Peyer's patch (tissue), 4 donors: ENCODE measurements at regions not wholly inside any gene's neighbourhood (a gene's known extent, or its start where the extent isn't known, plus 50 kb on each side); places are given as distances from the start of the nearest gene placed in this dataset.
A peak's percentile ranks its signal among the peaks of the same experiment; 100 is the strongest.

Experiments used
- DNase-seq, 3 donors: peaks; one replicate each; pipeline ENCODE4 v3.0.0-alpha.2; 2017 to 2019
- H3K27ac ChIP-seq, 4 donors: fragments of 200-600 bp; sonication (generic); one replicate each; pipeline ENCODE4 v1.5.1; 2016 to 2019
- H3K27me3 ChIP-seq, 2 donors: fragments of 200-600 bp; sonication (generic); one replicate each; pipeline ENCODE4 v1.5.1; 2019
- H3K36me3 ChIP-seq, 3 donors: fragments of 200-600 bp; sonication (generic); one replicate each; pipeline ENCODE4 v1.5.1; 2016 to 2019
- H3K4me1 ChIP-seq, 4 donors: fragments of 200-600 bp; sonication (generic); one replicate each; pipeline ENCODE4 v1.5.1; 2016 to 2019
- H3K4me3 ChIP-seq, 4 donors: fragments of 200-600 bp; sonication (generic); 1 replicate in 3 of 4; 2 replicates in 1 of 4; pipeline ENCODE4 v1.5.1; 2016 to 2019; ENCODE audit warnings: mild to moderate bottlenecking in 1 of 4
- H3K9me3 ChIP-seq, 4 donors: fragments of 200-600 bp; sonication (generic); one replicate each; pipeline ENCODE4 v1.5.1; 2016 to 2019; ENCODE audit warnings: mild to moderate bottlenecking in 1 of 4
- CTCF ChIP-seq, 6 experiments: fragments of 450-650 bp in 4 of 6; fragments of 200-600 bp in 2 of 6; sonication (generic) in 1 of 6; IDR thresholded peaks; one replicate each; pipeline ENCODE4 v1.5.1; 2017 to 2019; ENCODE audit warnings: antibody characterized with exemption in 6 of 6, mild to moderate bottlenecking in 3 of 6, moderate library complexity in 1 of 6
- POLR2A ChIP-seq, 2 donors: fragments of 450-650 bp; IDR thresholded peaks; one replicate each; pipeline ENCODE4 v1.5.1; 2017; ENCODE audit warnings: antibody characterized with exemption in 2 of 2, mild to moderate bottlenecking in 2 of 2, moderate library complexity in 2 of 2

- DNase-seq = no peak
- Histone ChIP-seq H3K9me3 (no peaks in the 10 kb centered on the region), H3K27me3 (no peaks in the 10 kb centered on the region), H3K4me1 (no peaks in the 10 kb centered on the region), H3K4me3 (no peak overlapping the region), H3K27ac (no peak overlapping the region), H3K36me3 (no peaks in the 10 kb centered on the region)
- TF ChIP-seq POLR2A (IDR thresholded peaks at IDR 0.05) (no peak), CTCF (IDR thresholded peaks at IDR 0.05) (no peak)
Observed at GRCh38 chr7:118621810-118622360, 397.4 kb downstream of the ANKRD7 start.

- DNase-seq = no peak
- TF ChIP-seq POLR2A (IDR thresholded peaks at IDR 0.05) (no peak), CTCF (IDR thresholded peaks at IDR 0.05) (no peak)
- Histone ChIP-seq H3K4me3 (no peak overlapping the region), H3K27me3 (no peaks in the 10 kb centered on the region), H3K9me3 (no peaks in the 10 kb centered on the region), H3K4me1 (no peaks in the 10 kb centered on the region), H3K27ac (no peak overlapping the region), H3K36me3 (no peaks in the 10 kb centered on the region)
Observed at GRCh38 chr7:118626739-118627138, 402.2 kb downstream of the ANKRD7 start.

GRCh38 chr7:118627467-118627866, 403.0 kb downstream of the ANKRD7 start:
- TF ChIP-seq POLR2A (IDR thresholded peaks at IDR 0.05) = no peak
- no peak for TF ChIP-seq CTCF (IDR thresholded peaks at IDR 0.05)
- no peak overlapping the region for H3K4me3 ChIP-seq
- DNase-seq = peak in 1 of 3 donors; percentile 29
- H3K27ac ChIP-seq = no peak overlapping the region
- H3K36me3 ChIP-seq = no peaks in the 10 kb centered on the region
- H3K27me3 ChIP-seq = no peaks in the 10 kb centered on the region
- H3K9me3 ChIP-seq = no peaks in the 10 kb centered on the region
- H3K4me1 ChIP-seq = no peaks in the 10 kb centered on the region

- Histone ChIP-seq H3K27ac (no peak overlapping the region), H3K9me3 (no peaks in the 10 kb centered on the region), H3K4me3 (no peak overlapping the region), H3K27me3 (no peaks in the 10 kb centered on the region), H3K36me3 (no peaks in the 10 kb centered on the region), H3K4me1 (no peaks in the 10 kb centered on the region)
- TF ChIP-seq CTCF (IDR thresholded peaks at IDR 0.05) (no peak), POLR2A (IDR thresholded peaks at IDR 0.05) (no peak)
- DNase-seq = no peak
Observed at GRCh38 chr7:118629898-118630438, 405.5 kb downstream of the ANKRD7 start.

- TF ChIP-seq CTCF (IDR thresholded peaks at IDR 0.05) = no peak
- no peak for TF ChIP-seq POLR2A (IDR thresholded peaks at IDR 0.05)
- H3K9me3 ChIP-seq = no peaks in the 10 kb centered on the region
- DNase-seq = no peak
- no peak overlapping the region for H3K27ac ChIP-seq
- no peaks in the 10 kb centered on the region for H3K27me3 ChIP-seq
- H3K4me3 ChIP-seq = no peak overlapping the region
- H3K36me3 ChIP-seq = no peaks in the 10 kb centered on the region
- no peaks in the 10 kb centered on the region for H3K4me1 ChIP-seq
Observed at GRCh38 chr7:118642396-118642795, 417.9 kb downstream of the ANKRD7 start.

- no peak for DNase-seq
- Histone ChIP-seq H3K27me3 (no peaks in the 10 kb centered on the region), H3K36me3 (no peaks in the 10 kb centered on the region), H3K4me3 (no peak overlapping the region), H3K4me1 (no peaks in the 10 kb centered on the region), H3K27ac (no peak overlapping the region), H3K9me3 (no peaks in the 10 kb centered on the region)
- TF ChIP-seq POLR2A (IDR thresholded peaks at IDR 0.05) (no peak), CTCF (IDR thresholded peaks at IDR 0.05) (no peak)
Observed at GRCh38 chr7:118644346-118644745, 419.8 kb downstream of the ANKRD7 start.
